ENCODE measurements at regions not wholly inside any gene's neighbourhood (a gene's known extent, or its start where the extent isn't known, plus 50 kb on each side); places are given as distances from the start of the nearest gene placed in this dataset.

DNA sequence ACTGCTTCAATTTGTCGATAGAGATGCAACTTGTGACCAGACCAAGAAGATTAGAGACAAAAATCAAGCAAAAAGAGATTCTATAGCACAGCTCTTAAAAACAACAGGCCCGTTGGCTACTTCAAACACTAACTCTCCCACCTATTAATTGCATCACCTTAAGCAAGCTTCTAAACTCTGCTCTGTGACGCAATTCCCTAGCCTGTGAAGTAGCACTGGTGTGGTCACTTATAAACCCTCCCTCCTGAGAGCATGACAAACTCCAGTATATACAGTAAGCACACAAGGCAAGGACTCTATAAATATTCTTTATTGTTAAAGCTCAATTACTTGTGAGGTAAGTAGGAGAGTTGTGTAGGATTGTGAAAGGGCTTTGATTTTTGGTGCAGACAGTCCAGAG lies 72.3 kb downstream of the CMPK2 start:
- no peak for TF ChIP-seq CTCF (IDR thresholded peaks at IDR 0.05; ENCODE audit: poor library complexity)
- no peak for TF ChIP-seq EZH2phosphoT487 (IDR thresholded peaks at IDR 0.05; ENCODE audit: low read depth, severe bottlenecking, unreplicated experiment)

Measured in hepatocyte (in vitro differentiated cells).